Cerebellar cortex (tissue), 1 donor: ENCODE measurements at regions not wholly inside any gene's neighbourhood (a gene's known extent, or its start where the extent isn't known, plus 50 kb on each side); places are given as distances from the start of the nearest gene placed in this dataset.

ENCODE experiments used
- DNase-seq: peaks from one replicate; pipeline ENCODE4 v3.0.0-alpha.2; 2015; ENCODE audit warnings: low spot score

DNA sequence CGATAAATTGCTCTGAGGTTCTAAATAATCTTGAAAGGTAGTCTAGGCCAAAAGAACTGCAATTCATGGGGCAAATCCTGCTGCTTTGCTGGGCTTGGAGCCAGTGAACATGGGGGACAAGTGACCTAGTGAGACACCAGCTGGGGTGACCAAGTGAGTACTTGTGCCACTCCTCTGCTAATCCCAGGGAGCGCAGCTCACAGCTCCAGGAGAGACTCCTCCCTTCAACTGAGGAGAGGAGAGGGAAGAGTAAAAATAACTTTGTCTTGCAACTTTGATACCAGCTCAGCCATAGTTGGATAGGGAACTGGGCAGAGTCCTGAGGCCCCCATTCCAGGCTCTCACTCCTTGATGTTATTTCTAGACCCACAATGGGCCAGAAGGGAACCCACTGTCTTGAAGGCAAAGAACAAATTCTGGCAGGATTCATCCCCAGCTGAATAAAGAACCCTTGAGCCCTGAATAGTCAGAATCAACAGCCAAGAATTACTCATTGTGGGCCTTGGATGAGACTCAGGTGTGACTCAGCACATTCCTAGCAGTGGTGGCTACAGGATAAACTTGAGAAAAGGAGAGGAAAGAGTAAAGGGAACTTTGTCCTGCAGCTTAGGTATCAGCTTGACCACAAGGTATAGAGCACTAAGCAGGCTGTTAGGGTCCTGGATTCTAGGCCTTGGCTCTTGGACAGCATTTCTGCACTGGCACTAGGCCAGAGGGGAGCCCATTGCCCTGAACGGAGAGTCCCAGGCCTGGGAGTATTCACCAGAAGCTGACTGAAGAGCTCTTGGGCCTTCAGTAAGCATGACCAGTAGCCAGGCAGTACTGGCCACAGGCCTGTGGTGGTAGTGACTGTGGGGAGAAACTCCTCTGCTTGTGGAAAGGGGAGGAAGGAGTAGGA, 288.3 kb upstream of the CDH18 start:
- DNase-seq: no peak

GRCh38 chr5:20266066-20266465, 278.1 kb upstream of the CDH18 start:
- no peak for DNase-seq

- peak; percentile 35 for DNase-seq
Observed at GRCh38 chr5:20262896-20263295, 274.9 kb upstream of the CDH18 start.

DNA sequence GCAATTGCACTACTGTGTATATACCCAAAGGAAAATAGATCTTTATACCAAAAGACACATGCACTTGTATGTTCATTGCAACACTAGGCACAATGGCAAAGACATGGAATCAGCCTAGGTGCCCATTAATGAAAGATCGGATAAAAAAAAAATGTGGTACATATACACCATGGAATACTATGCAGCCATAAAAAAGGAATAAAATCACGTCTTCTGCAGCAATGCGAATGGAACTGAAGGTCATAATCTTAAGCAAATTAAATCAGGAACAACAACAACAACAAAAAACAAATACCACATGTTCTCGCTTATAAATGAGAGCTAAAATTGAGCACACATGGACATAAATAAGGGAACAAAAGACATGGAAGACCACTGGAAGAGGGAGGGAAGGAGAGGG, 266.7 kb upstream of the CDH18 start:
- DNase-seq: no peak

- DNase-seq: peak; percentile 35
Observed at GRCh38 chr5:20248118-20248517, 260.1 kb upstream of the CDH18 start.

DNA sequence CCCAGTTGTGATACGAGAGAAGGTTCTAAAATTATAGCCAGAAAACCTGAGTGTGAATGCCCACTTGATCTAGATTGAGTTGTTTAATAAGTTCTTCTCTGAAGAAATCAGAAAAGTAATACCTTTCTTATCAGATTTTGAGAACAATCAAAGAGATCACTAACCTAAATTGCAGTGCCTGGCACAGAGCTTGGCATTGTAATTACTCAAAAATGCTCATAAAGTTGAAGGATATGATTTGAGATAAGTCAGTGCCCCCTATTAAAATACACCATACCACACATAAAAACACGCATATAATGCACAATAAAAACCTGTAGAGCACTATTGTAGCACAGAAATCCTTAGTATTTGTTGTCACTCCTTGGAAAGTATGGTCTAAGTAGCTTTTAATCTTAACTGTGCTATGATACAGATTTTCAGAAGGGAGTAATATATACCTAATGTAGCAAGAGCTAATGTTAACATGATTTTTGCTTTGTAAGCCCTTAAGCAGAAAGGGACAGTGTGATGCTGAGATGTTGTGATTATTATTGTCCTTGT, 257.5 kb upstream of the CDH18 start:
- DNase-seq: no peak

- DNase-seq: no peak
Observed at GRCh38 chr5:20241351-20241750, 253.4 kb upstream of the CDH18 start.

- DNase-seq: no peak
Observed at GRCh38 chr5:20231040-20231439, 243.0 kb upstream of the CDH18 start.

GRCh38 chr5:20230010-20230409, 242.0 kb upstream of the CDH18 start:
- peak; percentile 45 for DNase-seq

DNA sequence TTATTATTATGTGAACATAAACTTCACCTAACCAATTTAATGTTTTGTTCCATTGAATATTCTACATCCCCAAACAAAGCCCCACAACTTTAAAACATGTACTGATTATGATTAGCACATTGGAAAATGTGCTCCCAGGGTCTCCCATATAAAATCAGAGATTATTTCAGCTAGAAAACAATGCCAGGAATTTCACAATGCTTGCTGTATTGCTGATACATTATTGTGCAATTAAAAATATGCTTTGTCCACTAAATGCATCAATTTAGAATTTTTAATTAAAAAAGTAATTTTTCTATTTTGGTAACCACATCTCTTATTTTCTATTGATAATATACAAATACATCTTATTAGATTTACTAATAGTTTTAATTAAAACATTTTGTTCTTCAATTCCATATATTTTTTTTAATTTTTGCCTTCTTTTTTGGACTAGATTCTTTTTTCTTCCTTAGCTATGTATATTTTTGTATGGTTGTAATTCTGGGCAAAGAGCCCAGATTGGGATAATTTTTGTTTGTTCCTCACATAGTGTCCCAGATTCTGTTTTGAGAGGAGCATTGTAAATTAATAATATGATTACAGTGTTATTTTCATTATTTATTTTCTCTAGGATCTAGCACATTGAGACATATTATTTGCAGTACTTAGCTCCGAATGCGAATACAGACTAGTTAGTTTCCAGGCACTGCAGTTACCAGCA, 241.5 kb upstream of the CDH18 start:
- DNase-seq: peak; percentile 79

GRCh38 chr5:20224966-20225365, 237.0 kb upstream of the CDH18 start:
- no peak for DNase-seq

DNA sequence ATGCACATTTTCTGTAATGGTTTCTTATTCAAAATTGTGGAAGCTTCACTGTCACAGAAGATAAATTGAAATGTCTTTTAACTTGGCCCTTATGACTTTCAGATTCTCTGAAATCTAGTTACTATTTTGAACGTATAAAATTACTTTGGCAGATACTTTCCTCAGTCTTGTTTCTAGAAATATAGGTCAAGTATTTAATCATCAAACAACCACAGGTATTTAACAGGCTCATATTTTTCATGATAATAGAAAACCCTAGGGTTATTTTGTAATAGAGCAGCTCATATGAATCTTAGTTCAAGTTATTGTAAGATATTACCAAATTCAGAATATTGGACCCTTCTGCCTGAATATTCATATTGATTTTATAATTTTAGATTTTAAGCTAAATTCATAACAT, 236.0 kb upstream of the CDH18 start:
- no peak for DNase-seq

DNA sequence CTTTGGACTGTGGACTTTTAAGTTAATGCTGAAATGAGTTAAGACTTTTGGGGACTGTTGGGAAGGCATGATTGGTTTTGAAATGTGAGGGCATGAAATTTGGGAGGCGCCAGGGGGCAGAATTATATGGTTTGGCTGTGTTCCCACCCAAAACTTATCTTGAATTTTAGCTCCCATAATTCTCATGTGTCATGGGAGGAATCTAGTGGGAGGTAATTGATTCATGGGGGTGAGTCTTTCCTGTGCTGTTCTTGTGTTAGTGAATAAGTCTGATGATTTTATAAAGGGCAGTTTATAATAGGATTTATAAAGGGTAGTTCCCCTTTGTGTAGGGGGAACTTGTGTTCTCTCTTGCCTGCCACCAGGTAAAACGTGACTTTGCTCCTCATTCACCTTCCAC, 235.5 kb upstream of the CDH18 start:
- DNase-seq: no peak

DNA sequence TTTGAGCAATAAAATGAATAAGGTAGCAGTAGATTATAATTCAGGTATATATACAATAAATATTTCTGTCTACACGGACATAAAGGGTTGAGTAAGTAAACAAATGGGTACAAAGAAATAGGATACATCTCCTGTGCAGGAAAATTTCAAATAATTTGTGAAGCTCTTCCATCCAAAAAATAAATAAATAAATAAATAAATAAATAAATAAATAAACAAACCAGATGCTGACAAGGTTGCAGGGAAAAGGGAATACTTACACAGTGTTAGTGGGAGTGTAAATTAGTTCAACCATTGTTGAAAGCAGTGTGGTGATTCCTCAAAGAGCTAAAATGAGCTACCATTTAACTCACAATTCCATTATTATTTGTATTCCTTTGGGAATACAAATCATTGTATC, 227.3 kb upstream of the CDH18 start:
- DNase-seq: no peak

DNA sequence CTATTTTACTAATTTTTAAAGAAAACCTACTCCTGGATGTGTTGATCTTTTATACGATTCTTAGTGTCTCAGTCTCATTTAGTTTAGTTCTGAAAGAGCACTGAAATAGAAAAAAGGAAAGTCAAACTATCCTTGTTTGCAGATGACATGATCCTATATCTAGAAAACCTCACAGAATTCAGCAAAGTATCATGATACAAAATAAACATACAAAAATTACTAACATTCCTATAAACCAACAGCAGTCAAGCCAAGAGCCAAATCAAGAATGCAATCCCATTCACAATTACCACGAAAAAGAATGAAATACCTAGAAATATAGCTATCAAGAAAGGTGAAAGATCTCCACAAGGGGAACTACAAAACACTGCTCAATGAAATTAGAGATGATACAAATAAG, 225.8 kb upstream of the CDH18 start:
- no peak for DNase-seq

DNA sequence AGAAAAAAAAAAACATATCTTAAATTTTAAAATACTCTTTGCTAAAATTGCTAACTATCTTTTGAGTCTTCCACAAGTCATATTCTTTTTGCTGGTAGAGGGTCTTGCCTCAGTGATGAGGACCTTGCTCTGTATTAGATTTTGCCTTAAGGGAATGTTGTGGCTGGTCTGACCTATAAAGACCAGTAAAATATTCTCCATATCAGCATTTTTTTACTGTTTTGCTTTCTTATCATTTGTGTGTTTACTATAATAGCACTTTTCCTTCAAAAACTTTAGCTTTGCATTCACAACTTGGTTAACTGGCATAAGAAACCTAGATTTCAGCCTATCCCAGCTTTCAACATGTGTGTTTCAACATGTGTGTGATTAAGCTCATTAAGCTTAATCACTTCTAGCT, 224.7 kb upstream of the CDH18 start:
- no peak for DNase-seq

- peak; percentile 23 for DNase-seq
Observed at GRCh38 chr5:20166456-20166855, 178.5 kb upstream of the CDH18 start.

- DNase-seq: no peak
Observed at GRCh38 chr5:20158006-20158405, 170.0 kb upstream of the CDH18 start.

GRCh38 chr5:20157089-20157488, 169.1 kb upstream of the CDH18 start:
- no peak for DNase-seq

GRCh38 chr5:20145240-20145639, 157.2 kb upstream of the CDH18 start:
- no peak for DNase-seq

DNA sequence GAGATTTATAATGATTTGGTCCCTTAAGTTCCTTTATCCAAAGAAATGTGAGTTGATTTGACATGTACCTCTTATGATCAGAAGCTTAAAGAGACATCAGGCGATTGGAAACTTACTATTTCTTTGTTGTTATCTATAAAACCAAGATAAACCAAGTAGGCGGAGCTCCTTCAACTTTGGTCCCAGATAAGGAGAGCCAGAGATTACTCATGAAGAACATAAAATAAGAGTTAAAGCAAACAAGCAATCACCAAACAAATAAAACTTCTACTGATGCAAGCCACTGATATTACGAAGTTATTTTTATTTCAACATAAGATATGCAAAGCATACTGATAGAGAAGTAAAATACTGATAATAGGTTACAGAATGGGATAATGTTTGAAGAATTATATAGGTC, 141.5 kb upstream of the CDH18 start:
- DNase-seq: no peak

- no peak for DNase-seq
Observed at GRCh38 chr5:20128343-20128742, 140.3 kb upstream of the CDH18 start.

- peak; percentile 61 for DNase-seq
Observed at GRCh38 chr5:20114526-20114925, 126.5 kb upstream of the CDH18 start.
